Endothelial cell of umbilical vein (primary cell): ENCODE measurements at regions not wholly inside any gene's neighbourhood (a gene's known extent, or its start where the extent isn't known, plus 50 kb on each side); places are given as distances from the start of the nearest gene placed in this dataset.

Experiments
- BruUV-seq: library from RNA; stranded (reverse); fragments of 400-500 nt; replicated peaks from 2 replicates; lab custom pipeline; 2021; lab: Mats Ljungman, UMichigan
- CTCF ChIA-PET: fragments of 300-600, 350-600 bp; sonication (Branson Sonifier 250); formaldehyde crosslinking; loops from one replicate; lab custom pipeline; 2021; ENCODE audit warnings: antibody characterized with exemption, inconsistent platforms; lab: Charles Lee
- POLR2A ChIA-PET: fragments of 300-600, 350-600 bp; sonication (Branson Sonifier 250); formaldehyde crosslinking; loops from one replicate; lab custom pipeline; 2021; ENCODE audit warnings: antibody characterized with exemption, inconsistent platforms; lab: Charles Lee
- DNase-seq: peaks from one replicate; pipeline ENCODE4 v3.0.0-alpha.2; 2011; ENCODE audit warnings: low read depth, low spot score
- FAIRE-seq: peaks from 2 replicates; lab custom pipeline; 2011; peaks lifted over from hg19 to GRCh38; lab: Jason Lieb, UNC
- H2AFZ ChIP-seq: 2 replicates; pipeline ENCODE4 v1.6.0; 2012; ENCODE audit warnings: low read depth, low read length, control low read depth, inconsistent platforms
- H3K27ac ChIP-seq: 2 replicates; pipeline ENCODE4 v1.5.1; 2011; ENCODE audit warnings: low read depth, mild to moderate bottlenecking, control low read depth, low read length, moderate library complexity; ENCODE audit not compliant: insufficient read depth
- H3K27me3 ChIP-seq, 2 experiments: 2 replicates each; pipeline versions ENCODE4 v1.6.0 to v1.6.1; 2011; ENCODE audit warnings: low read length in 2 of 2, mixed read lengths in 1 of 2; ENCODE audit not compliant: control insufficient read depth in 2 of 2, insufficient read depth in 2 of 2
- H3K36me3 ChIP-seq, 2 experiments: 2 replicates in 1 of 2; 3 replicates in 1 of 2; pipeline ENCODE4 v1.5.1; 2011; ENCODE audit warnings: low read length in 2 of 2, mild to moderate bottlenecking in 1 of 2, moderate library complexity in 1 of 2; ENCODE audit not compliant: control insufficient read depth in 2 of 2, insufficient read depth in 2 of 2; ENCODE audit errors: extremely low read depth in 1 of 2
- H3K4me1 ChIP-seq: 3 replicates; pipeline ENCODE4 v1.5.1; 2011; ENCODE audit warnings: mild to moderate bottlenecking, low read length; ENCODE audit not compliant: control insufficient read depth, insufficient read depth; ENCODE audit errors: extremely low read depth
- H3K4me2 ChIP-seq: 2 replicates; pipeline ENCODE4 v1.6.1; 2011; ENCODE audit warnings: low read length, control low read depth, mixed read lengths; ENCODE audit not compliant: insufficient read depth
- H3K4me3 ChIP-seq, 3 experiments: fragments of 200-600 bp in 1 of 3; sonication (generic), shearing (Covaris generic) in 1 of 3; replicated peaks in 1 of 3; 2 replicates each; pipeline ENCODE4 v1.5.1; 2011 to 2016; ENCODE audit warnings: control low read depth in 3 of 3, low read length in 3 of 3, mild to moderate bottlenecking in 2 of 3, inconsistent platforms in 1 of 3, low read depth in 1 of 3, moderate library complexity in 1 of 3; ENCODE audit not compliant: insufficient read depth in 1 of 3
- H3K79me2 ChIP-seq: 2 replicates; pipeline ENCODE4 v1.6.0; 2012; ENCODE audit warnings: low read length, inconsistent platforms; ENCODE audit not compliant: control insufficient read depth, insufficient read depth
- H3K9ac ChIP-seq: replicated peaks from 2 replicates; pipeline ENCODE3; 2011; ENCODE audit warnings: low read length, control low read depth; ENCODE audit not compliant: insufficient read depth; ENCODE audit errors: extremely low read depth
- H3K9me1 ChIP-seq: replicated peaks from 3 replicates; pipeline ENCODE4 v1.6.0; 2011; ENCODE audit warnings: mild to moderate bottlenecking, low read length; ENCODE audit not compliant: control insufficient read depth, insufficient read depth; ENCODE audit errors: extremely low read depth
- H3K9me3 ChIP-seq: replicated peaks from 2 replicates; pipeline ENCODE4 v1.5.1; 2012; ENCODE audit warnings: low read length, inconsistent platforms; ENCODE audit not compliant: control insufficient read depth, insufficient read depth
- H4K20me1 ChIP-seq: replicated peaks from 2 replicates; pipeline ENCODE3; 2011; ENCODE audit warnings: mild to moderate bottlenecking, low read length; ENCODE audit not compliant: control insufficient read depth, insufficient read depth; ENCODE audit errors: extremely low read depth
- EZH2 ChIP-seq: IDR thresholded peaks from 2 replicates; pipeline ENCODE4 v1.6.1; 2012; ENCODE audit warnings: borderline replicate concordance, low read depth, mild to moderate bottlenecking, moderate library complexity, low read length, inconsistent platforms; ENCODE audit not compliant: severe bottlenecking
- FOS ChIP-seq: IDR thresholded peaks from 2 replicates; pipeline ENCODE4 v1.6.1; 2011; ENCODE audit warnings: mild to moderate bottlenecking, low read length, moderate library complexity, borderline replicate concordance; ENCODE audit not compliant: insufficient read depth
- GATA2 ChIP-seq: IDR thresholded peaks from 2 replicates; pipeline ENCODE4 v1.7.0; 2011; ENCODE audit warnings: low read depth, mild to moderate bottlenecking, moderate library complexity, mixed read lengths, low read length; ENCODE audit not compliant: insufficient read length, insufficient read depth
- JUN ChIP-seq: IDR thresholded peaks from 2 replicates; pipeline ENCODE4 v1.6.1; 2011; ENCODE audit warnings: borderline replicate concordance, low read depth; ENCODE audit not compliant: insufficient read length, insufficient read depth
- MYC ChIP-seq: IDR thresholded peaks from one replicate; pipeline ENCODE4 v1.6.1; 2011; ENCODE audit warnings: mild to moderate bottlenecking, low read depth, low read length
- POLR2A ChIP-seq: IDR thresholded peaks from 2 replicates; pipeline ENCODE4 v1.6.1; 2012; ENCODE audit warnings: low read depth, mild to moderate bottlenecking, control low read depth, low read length
- POLR2AphosphoS5 ChIP-seq: IDR thresholded peaks from 2 replicates; pipeline ENCODE4 v1.6.1; 2012; ENCODE audit warnings: low read depth, mild to moderate bottlenecking, control low read depth, low read length, moderate library complexity; ENCODE audit not compliant: insufficient read depth
- dilution Hi-C: fragments of 300-500 bp; cut with MboI; formaldehyde crosslinking; loops from one replicate; pipeline ENCODE4 v1.15.0; 2019; ENCODE audit warnings: low sequenced_read_pairs; ENCODE audit not compliant: extremely low pct_ligation_motif_present
- intact Hi-C: fragments of 100-400 bp; cut with micrococcal nuclease; formaldehyde crosslinking; loops from one replicate; pipeline ENCODE4 v1.10.0; 2022
- TF ChIP-seq, protein P1 (sequence below), 2 donors: IDR thresholded peaks; 1 replicate in 1 of 2; 2 replicates in 1 of 2; pipeline ENCODE4 v1.5.1; 2011; ENCODE audit warnings: low read length in 2 of 2, mild to moderate bottlenecking in 2 of 2, moderate library complexity in 2 of 2, control low read depth in 1 of 2, inconsistent platforms in 1 of 2, low read depth in 1 of 2; ENCODE audit not compliant: insufficient read depth in 1 of 2; ENCODE audit errors: extremely low read depth in 1 of 2

DNA sequence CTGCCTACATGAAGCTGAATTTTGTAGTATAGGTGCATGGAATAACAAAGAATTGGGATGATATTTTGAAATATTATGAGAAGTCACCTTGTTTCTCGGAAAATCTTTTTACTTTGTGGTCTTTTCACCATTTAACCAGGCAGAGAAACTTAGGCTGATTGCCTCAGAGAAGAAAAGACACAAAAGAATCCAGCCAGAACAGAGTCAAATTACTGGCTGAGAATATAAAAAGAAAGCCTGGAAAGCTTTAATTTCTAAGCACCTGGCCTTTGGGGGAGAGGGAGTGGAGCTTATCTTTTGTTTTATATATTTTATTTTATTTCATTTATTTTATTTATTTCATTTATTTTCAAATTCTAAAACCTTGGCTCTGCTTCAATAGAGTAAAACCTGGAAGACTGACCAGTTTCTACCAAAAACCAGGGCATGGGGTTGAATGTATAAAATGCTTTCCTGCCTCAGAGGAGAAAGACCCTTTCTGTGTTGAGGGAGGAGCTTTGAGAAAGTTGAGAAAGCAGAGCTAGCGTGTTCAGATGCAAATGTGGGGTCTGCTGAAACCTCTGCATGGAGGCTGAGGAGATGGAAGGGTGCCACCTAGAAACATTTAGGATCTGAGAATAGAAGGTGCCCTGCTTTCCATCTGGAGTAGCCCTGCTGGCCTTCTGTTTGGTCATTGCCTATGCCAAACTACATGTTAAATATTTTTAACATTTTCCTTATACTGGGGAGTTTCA lies 81.6 kb downstream of the NREP start:
- Histone ChIP-seq H3K9ac (no peak overlapping the region), H3K36me3 (no peaks in the 10 kb centered on the region), H3K4me3 (no peak overlapping the region), H2AFZ (no peak overlapping the region), H3K79me2 (no peaks in the 10 kb centered on the region), H3K9me1 (no peaks in the 10 kb centered on the region), H3K9me3 (no peaks in the 10 kb centered on the region), H3K27me3 (no peaks in the 10 kb centered on the region), H3K27ac (no peak overlapping the region), H3K4me1 (peaks cover 5% of the 10 kb centered on the region), H3K4me2 (no peak overlapping the region), H4K20me1 (no peaks in the 10 kb centered on the region)
- BruUV-seq = no TSS peak
- intact Hi-C loops (no loop called here), dilution Hi-C loops (no loop called here)
- ChIA-PET CTCF (no interaction called here), POLR2A (no interaction called here)
- no peak for FAIRE-seq
- TF ChIP-seq POLR2AphosphoS5 = no peak
- TF ChIP-seq POLR2A = no peak
- TF ChIP-seq, protein P1, sequence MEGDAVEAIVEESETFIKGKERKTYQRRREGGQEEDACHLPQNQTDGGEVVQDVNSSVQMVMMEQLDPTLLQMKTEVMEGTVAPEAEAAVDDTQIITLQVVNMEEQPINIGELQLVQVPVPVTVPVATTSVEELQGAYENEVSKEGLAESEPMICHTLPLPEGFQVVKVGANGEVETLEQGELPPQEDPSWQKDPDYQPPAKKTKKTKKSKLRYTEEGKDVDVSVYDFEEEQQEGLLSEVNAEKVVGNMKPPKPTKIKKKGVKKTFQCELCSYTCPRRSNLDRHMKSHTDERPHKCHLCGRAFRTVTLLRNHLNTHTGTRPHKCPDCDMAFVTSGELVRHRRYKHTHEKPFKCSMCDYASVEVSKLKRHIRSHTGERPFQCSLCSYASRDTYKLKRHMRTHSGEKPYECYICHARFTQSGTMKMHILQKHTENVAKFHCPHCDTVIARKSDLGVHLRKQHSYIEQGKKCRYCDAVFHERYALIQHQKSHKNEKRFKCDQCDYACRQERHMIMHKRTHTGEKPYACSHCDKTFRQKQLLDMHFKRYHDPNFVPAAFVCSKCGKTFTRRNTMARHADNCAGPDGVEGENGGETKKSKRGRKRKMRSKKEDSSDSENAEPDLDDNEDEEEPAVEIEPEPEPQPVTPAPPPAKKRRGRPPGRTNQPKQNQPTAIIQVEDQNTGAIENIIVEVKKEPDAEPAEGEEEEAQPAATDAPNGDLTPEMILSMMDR (IDR thresholded peaks at IDR 0.05; ENCODE audit: extremely low read depth in 1 of 2, insufficient read depth in 1 of 2, low read depth in 1 of 2, low read length in 2 of 2) = no peak
- no peak for TF ChIP-seq MYC
- no peak for TF ChIP-seq FOS
- no peak for TF ChIP-seq JUN
- TF ChIP-seq GATA2 = no peak
- no peak for TF ChIP-seq EZH2
- no peak for DNase-seq
